ENCODE measurements at regions not wholly inside any gene's neighbourhood (a gene's known extent, or its start where the extent isn't known, plus 50 kb on each side); places are given as distances from the start of the nearest gene placed in this dataset.

GRCh38 chr16:60107437-60107836 lies 1373.3 kb upstream of the GOT2 start:
- WGBS, result 62% methylated on average over 3 of the region's 3 CpGs
- no peak overlapping the region for H3K27ac ChIP-seq (ENCODE audit: low read depth in 1 of 2, low read length in 2 of 2)
- TF ChIP-seq JUND (IDR thresholded peaks at IDR 0.05) (no peak), TAF1 (conservative IDR thresholded peaks at IDR 0.05) (no peak), RXRA (IDR thresholded peaks at IDR 0.05) (no peak), SP1 (IDR thresholded peaks at IDR 0.05) (no peak), RAD21 (IDR thresholded peaks at IDR 0.05) (no peak), YY1 (IDR thresholded peaks at IDR 0.05) (no peak), FOXA2 (IDR thresholded peaks at IDR 0.05) (no peak), NR2F2 (IDR thresholded peaks at IDR 0.05) (no peak), HNF4G (IDR thresholded peaks at IDR 0.05) (no peak), HNF4A (conservative IDR thresholded peaks at IDR 0.05) (no peak), ZBTB33 (IDR thresholded peaks at IDR 0.05) (no peak), FOXA1 (IDR thresholded peaks at IDR 0.05) (no peak), GABPA (IDR thresholded peaks at IDR 0.05 in 1 of 2, conservative IDR thresholded peaks at IDR 0.05 in 1 of 2) (no peak), EGR1 (IDR thresholded peaks at IDR 0.05; ENCODE audit: low read depth in 2 of 2) (no peak), CTCF (IDR thresholded peaks at IDR 0.05; ENCODE audit: low read depth, low read length, missing input control) (no peak), REST (IDR thresholded peaks at IDR 0.05) (no peak)
- TF ChIP-seq, protein P1, sequence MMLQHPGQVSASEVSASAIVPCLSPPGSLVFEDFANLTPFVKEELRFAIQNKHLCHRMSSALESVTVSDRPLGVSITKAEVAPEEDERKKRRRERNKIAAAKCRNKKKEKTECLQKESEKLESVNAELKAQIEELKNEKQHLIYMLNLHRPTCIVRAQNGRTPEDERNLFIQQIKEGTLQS (IDR thresholded peaks at IDR 0.05), result no peak
- TF ChIP-seq, protein P2, sequence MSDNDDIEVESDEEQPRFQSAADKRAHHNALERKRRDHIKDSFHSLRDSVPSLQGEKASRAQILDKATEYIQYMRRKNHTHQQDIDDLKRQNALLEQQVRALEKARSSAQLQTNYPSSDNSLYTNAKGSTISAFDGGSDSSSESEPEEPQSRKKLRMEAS (IDR thresholded peaks at IDR 0.05), result no peak

More at GRCh38 chr16:60107437-60107836, 1373.3 kb upstream of the GOT2 start:
- H3K9me3 ChIP-seq (ENCODE audit: control insufficient read depth in 4 of 4, low read length in 3 of 4), result no peaks in the 10 kb centered on the region
- H3K4me3 ChIP-seq (ENCODE audit: low read depth in 1 of 3, low read length in 3 of 3), result no peak overlapping the region
- H3K9ac ChIP-seq (ENCODE audit: low read depth in 1 of 2, low read length in 2 of 2), result no peak overlapping the region
- H3K4me1 ChIP-seq (ENCODE audit: control insufficient read depth in 4 of 4, insufficient read depth in 4 of 4, low read length in 3 of 4), result no peaks in the 10 kb centered on the region
- H3K27me3 ChIP-seq (ENCODE audit: control insufficient read depth in 4 of 4, insufficient read depth in 4 of 4, low read length in 3 of 4), result no peaks in the 10 kb centered on the region
- DNase-seq (ENCODE audit: low spot score), result no peak
- no peaks in the 10 kb centered on the region for H3K36me3 ChIP-seq (ENCODE audit: control insufficient read depth in 4 of 4, insufficient read depth in 3 of 4, low read depth in 1 of 4, low read length in 3 of 4)

Measured in liver (tissue), 8 donors.